HG03558 (cell line): ENCODE measurements at regions not wholly inside any gene's neighbourhood (a gene's known extent, or its start where the extent isn't known, plus 50 kb on each side); places are given as distances from the start of the nearest gene placed in this dataset.

Experiments
- ATAC-seq: cut with Tn5 transposase; IDR thresholded peaks from one replicate; pipeline ENCODE4 v1.9.1; 2021; ENCODE audit warnings: moderate number of reproducible peaks; ENCODE audit not compliant: unreplicated experiment; ENCODE audit errors: extremely low read depth

GRCh38 chr4:96093563-96093962, 253.7 kb downstream of the PDHA2 start:
- no peak for ATAC-seq

- no peak for ATAC-seq
Measured at GRCh38 chr4:96094183-96094582, 254.3 kb downstream of the PDHA2 start.

GRCh38 chr4:96097040-96097607, 257.2 kb downstream of the PDHA2 start:
- ATAC-seq = no peak

GRCh38 chr4:96097693-96098092, 257.8 kb downstream of the PDHA2 start:
- no peak for ATAC-seq

- ATAC-seq = no peak
Measured at GRCh38 chr4:96099031-96099430, 259.1 kb downstream of the PDHA2 start.

DNA sequence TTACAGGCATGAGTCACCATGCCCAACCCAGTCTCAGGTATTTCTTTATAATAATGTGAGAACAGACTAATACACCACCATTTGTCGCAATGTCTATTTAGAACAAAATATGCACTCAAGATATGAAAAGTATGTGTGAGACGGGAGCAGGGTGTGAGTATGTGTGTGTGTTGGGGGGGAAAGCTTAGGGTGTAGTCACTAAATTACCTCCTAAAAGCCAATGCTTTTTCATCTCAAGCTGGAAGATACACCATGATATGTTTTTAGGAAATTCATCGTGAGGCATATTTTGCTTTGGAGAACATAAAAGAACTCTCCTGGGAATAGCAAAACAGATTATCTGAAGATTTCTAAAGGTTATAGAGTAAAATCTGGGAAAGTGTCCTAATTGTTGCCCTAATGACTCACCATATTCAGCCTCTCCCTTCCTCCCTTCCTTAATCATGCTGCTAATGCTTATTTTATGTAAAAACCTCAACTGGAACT, 262.7 kb downstream of the PDHA2 start:
- no peak for ATAC-seq

GRCh38 chr4:96103086-96103485, 263.2 kb downstream of the PDHA2 start:
- no peak for ATAC-seq

GRCh38 chr4:96108146-96108545, 268.3 kb downstream of the PDHA2 start:
- no peak for ATAC-seq

DNA sequence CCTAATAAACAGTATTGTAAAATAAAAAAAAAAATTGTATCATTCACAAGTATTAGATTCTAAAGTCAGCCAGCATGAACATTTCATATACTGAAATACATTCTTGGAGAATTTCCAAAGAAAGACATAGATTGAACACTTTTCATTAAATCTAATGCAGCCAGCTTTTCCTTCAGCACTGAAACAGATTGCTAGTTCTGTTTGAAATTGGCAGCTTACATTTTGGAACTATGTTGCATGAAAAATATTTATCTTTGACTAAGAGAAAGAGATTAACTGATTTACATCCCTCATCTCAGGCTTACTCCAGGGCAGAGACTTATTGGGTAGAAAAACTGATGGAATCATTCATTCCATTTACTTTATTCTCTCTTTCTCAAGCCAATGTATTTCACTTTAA, 272.7 kb downstream of the PDHA2 start:
- no peak for ATAC-seq

- ATAC-seq = no peak
Measured at GRCh38 chr4:96120206-96120605, 280.3 kb downstream of the PDHA2 start.

DNA sequence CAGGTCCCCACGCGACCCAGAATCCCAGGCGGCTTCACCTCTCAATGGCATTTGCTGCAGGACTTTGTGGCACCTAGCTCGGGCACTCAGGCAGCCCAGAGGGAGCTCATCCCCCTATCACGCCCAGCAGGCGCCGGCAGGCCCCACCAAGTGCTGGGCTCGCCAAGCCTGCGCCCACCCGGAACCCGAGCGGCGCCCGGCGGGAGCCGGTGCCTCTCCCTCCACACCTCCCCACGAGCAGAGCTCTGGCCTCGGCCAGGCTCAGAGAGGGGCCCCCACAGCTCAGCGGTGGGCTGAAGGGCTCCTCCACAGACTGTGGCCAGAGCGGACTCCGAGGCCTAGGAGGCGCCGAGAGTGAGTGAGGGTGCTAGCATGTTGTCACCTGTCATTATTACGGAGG, 286.3 kb downstream of the PDHA2 start:
- ATAC-seq = no peak

- ATAC-seq = no peak
Measured at GRCh38 chr4:96131186-96131585, 291.3 kb downstream of the PDHA2 start.

DNA sequence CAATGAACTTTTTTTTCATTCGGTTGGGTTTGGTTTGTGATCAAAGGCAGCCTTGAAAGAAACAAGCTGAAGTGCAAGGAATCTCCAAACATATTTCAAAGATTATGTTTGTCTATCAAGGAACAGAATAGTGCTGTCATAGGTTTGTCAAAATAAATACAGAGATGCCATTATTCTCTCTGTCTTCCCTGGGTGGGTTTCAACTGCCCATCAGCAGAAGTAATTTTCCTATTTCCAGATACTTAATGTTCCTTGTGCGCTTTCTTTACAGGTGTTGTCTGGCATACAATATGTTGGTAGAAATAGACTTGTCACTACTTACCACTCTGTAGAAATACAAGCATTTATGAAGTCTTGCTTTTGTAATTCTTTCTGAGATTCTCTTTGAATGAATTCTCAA, 294.9 kb downstream of the PDHA2 start:
- ATAC-seq = no peak

GRCh38 chr4:96136056-96136455, 296.2 kb downstream of the PDHA2 start:
- no peak for ATAC-seq

DNA sequence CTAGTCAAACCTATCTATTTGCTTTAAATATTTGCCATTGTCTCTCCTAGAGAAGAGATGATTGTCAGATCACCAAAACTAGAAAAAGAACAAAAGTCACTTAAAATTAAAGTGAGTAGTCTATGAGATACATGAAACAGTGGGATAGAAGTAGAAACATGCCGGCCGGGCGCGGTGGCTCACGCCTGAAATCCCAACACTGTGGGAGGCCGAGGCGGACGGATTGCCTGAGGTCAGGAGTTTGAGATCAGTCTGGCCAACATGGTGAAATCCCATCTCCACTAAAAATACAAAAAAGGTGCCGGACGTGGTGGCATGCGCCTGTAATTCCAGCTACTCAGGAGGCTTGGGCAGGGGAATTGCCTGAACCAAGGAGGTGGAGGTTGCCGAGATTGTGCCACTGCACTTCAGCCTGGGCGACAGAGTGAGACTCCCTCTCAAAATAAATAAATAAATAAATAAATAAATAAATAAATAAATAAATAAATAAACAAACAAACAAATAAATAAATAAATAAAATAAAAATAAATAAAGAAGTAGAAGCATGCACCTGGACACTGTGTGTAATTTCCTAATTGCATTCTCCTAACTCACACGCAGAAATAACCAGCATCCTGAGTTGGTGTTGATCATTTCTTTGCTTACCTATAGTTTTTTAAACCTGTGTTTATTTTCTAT, 299.5 kb downstream of the PDHA2 start:
- ATAC-seq = no peak

DNA sequence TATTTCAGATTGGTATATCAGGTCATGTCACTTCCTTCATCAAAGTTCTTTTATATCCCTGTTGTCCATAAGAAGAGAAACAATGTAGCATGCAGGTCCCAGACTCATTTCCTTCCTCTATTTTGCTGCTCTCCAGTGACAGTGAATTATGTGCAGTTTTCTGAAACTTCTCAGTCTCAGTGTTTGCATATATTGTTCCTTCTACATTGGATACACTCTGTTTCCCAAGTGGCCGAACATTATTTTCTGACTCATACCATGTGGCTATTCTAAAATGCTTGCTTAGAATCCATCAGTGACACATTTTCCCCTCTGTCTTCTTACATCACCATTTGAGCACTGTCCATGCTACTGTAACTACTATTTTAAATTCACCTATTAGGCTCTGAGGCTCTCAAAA, 305.7 kb downstream of the PDHA2 start:
- ATAC-seq = no peak

DNA sequence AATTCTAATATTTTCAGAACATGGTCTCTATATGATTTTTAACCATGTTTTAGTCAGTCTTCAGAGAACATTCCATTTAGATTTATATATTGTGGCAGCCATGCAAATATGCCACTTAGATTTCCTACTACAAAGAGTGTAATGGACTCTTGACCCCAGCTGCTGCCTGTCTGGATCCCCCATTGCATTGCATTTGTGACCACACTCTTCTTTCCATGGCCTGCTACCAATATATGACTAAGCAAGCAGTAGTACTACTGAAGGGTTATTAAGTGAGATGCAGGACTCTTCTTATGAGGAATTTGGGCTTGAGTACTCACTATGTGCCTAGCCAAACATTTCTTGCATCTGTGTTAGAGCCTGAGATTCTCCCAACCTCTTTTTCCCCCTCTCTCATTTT, 306.8 kb downstream of the PDHA2 start:
- no peak for ATAC-seq

DNA sequence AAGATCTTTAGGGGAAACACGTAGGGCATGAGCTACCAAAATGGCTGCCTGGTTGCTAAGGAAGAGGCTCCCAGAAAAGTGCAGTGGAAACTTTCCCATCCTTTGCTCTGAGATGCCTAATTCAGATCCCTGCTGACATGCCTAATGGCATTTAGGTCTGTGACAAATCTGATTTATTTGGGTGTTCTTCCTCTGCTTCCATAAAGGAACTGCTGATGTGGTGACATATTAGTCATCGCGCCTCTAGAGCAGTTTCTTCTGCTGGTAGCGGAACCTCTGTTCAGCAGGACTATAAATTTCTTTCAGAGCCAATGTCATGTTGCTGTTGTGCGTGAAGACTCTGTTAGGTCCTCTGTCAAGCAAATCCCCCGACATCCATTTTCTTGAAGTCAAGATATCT, 310.0 kb downstream of the PDHA2 start:
- ATAC-seq = no peak

DNA sequence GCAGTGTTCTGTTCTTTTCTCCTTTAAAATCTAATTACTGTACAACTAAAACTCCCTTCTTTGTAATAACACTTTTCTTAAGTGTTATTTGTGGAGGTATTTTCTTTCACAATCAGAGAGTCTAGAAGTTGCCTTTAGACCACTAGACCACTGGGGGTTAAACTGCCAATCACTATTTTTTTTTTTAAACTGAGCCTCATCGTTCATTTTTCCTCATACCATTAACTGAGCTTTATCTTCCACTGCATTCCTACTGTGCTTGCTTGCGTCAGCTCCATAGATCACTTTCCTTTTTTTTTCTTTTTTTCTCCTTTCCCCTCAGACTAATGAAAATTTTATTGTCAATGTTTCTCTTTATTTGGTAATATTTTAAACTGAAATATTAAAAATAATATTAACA, 310.6 kb downstream of the PDHA2 start:
- ATAC-seq = no peak

DNA sequence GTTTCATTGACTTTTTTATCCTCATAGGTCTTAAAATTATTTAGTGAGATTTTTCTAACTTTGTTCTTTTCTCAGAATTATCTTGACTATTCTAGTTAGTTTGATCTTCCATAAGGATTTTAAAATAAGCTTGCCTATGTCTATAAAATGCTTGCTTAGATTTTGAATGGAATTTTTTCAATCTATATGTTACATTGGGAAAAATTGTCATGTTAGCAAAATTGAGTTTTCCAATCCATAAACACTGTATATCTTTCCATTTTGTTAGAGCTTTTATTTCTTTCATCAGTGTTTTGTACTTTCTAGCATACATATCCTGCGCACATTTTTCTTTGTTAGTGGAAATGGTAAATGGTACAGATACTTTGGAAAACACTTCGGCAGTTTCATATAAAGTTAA, 312.9 kb downstream of the PDHA2 start:
- no peak for ATAC-seq

- no peak for ATAC-seq
Measured at GRCh38 chr4:96154676-96155075, 314.8 kb downstream of the PDHA2 start.

- ATAC-seq = no peak
Measured at GRCh38 chr4:96162636-96163035, 322.7 kb downstream of the PDHA2 start.
